NCI-H2227 (cell line): ENCODE measurements at regions not wholly inside any gene's neighbourhood (a gene's known extent, or its start where the extent isn't known, plus 50 kb on each side); places are given as distances from the start of the nearest gene placed in this dataset.
"Not testable (repeated sequence)": the region's sequence is repeated elsewhere in the genome, so short reads cannot be mapped to it uniquely, and the experiment has no call there.

Experiments used
- DNase-seq: peaks from one replicate; lab custom pipeline; 2025; ENCODE audit not compliant: unreplicated experiment; lab: John Stamatoyannopoulos, UW

- DNase-seq, result no peak
Measured at GRCh38 chr21:34219334-34220060, 144.3 kb upstream of the KCNE2 start.

GRCh38 chr21:34220556-34221195 lies 143.1 kb upstream of the KCNE2 start:
- no peak for DNase-seq

- no peak for DNase-seq
Measured at GRCh38 chr21:34221331-34222030, 142.3 kb upstream of the KCNE2 start.

- DNase-seq, result no peak
Measured at GRCh38 chr21:34222031-34222335, 141.8 kb upstream of the KCNE2 start.

- DNase-seq, result no peak
Measured at GRCh38 chr21:34223376-34223775, 140.4 kb upstream of the KCNE2 start.

- no peak for DNase-seq
Measured at GRCh38 chr21:34227386-34227852, 136.4 kb upstream of the KCNE2 start.

- no peak for DNase-seq
Measured at GRCh38 chr21:34228792-34229191, 135.0 kb upstream of the KCNE2 start.

- DNase-seq, result no peak
Measured at GRCh38 chr21:34229353-34229752, 134.5 kb upstream of the KCNE2 start.

GRCh38 chr21:34233741-34234140 lies 130.1 kb upstream of the KCNE2 start:
- not testable (repeated sequence) for DNase-seq

GRCh38 chr21:34235514-34235913 lies 128.3 kb upstream of the KCNE2 start:
- DNase-seq, result peak; percentile 13

- no peak for DNase-seq
Measured at GRCh38 chr21:34242973-34243372, 120.8 kb upstream of the KCNE2 start.

GRCh38 chr21:34243562-34243961 lies 120.2 kb upstream of the KCNE2 start:
- no peak for DNase-seq

GRCh38 chr21:34252751-34253150 lies 111.1 kb upstream of the KCNE2 start:
- no peak for DNase-seq

GRCh38 chr21:34255073-34255472 lies 108.7 kb upstream of the KCNE2 start:
- no peak for DNase-seq

- DNase-seq, result no peak
Measured at GRCh38 chr21:34260277-34261008, 103.4 kb upstream of the KCNE2 start.

- no peak for DNase-seq
Measured at GRCh38 chr21:34261841-34262468, 101.9 kb upstream of the KCNE2 start.

GRCh38 chr21:34262469-34262845 lies 101.3 kb upstream of the KCNE2 start:
- no peak for DNase-seq

GRCh38 chr21:34263629-34264028 lies 100.2 kb upstream of the KCNE2 start:
- DNase-seq, result no peak

- DNase-seq, result no peak
Measured at GRCh38 chr21:34266351-34266750, 97.5 kb upstream of the KCNE2 start.

- DNase-seq, result no peak
Measured at GRCh38 chr21:34268493-34268892, 95.3 kb upstream of the KCNE2 start.

- DNase-seq, result no peak
Measured at GRCh38 chr21:34270411-34270810, 93.4 kb upstream of the KCNE2 start.
